HG03045 (cell line): ENCODE measurements at regions not wholly inside any gene's neighbourhood (a gene's known extent, or its start where the extent isn't known, plus 50 kb on each side); places are given as distances from the start of the nearest gene placed in this dataset.

Source experiments
- ATAC-seq: cut with Tn5 transposase; IDR thresholded peaks from one replicate; pipeline ENCODE4 v1.9.1; 2021; ENCODE audit warnings: mild to moderate bottlenecking, moderate library complexity; ENCODE audit not compliant: unreplicated experiment

- no peak for ATAC-seq
These were observed 1381.5 kb upstream of the CELF2 start for GRCh38 chr10:9636216-9636615.

- ATAC-seq: no peak
These were observed 1373.9 kb upstream of the CELF2 start for GRCh38 chr10:9643782-9644181.

GRCh38 chr10:9645404-9645803, 1372.3 kb upstream of the CELF2 start:
- no peak for ATAC-seq

DNA sequence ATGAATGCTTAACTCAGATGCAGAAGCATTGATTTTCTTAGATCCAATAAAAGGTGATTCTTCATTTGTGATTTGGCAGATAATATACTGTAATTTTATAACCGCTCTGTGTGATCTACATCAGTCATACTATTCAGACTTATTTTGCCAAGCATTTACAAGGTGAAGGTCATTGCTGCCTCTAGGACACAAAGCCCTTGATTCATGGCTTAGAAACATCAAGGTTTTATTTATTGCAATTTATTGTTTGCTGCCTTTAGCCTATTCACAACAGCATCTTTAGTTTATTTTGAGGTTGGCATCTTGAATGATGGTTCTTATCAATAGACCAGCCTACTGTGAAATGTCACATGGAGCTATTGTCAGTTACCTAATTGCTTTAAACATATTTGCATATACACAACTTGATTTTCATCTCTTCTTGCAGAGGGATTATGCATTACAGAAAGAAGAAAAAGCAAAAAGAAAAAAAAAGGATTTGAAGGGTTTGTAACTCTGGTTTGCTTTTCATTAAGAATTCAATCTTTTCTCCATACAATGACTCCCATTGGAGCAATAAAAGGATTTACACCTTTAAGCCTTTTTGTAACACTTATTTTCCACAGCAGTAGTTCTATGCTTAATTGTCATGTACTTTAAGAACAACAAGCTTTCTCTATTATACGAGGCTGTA, 1371.6 kb upstream of the CELF2 start:
- ATAC-seq: no peak

- ATAC-seq: no peak
These were observed 1363.4 kb upstream of the CELF2 start for GRCh38 chr10:9654261-9654660.

GRCh38 chr10:9656386-9656785, 1361.3 kb upstream of the CELF2 start:
- no peak for ATAC-seq

DNA sequence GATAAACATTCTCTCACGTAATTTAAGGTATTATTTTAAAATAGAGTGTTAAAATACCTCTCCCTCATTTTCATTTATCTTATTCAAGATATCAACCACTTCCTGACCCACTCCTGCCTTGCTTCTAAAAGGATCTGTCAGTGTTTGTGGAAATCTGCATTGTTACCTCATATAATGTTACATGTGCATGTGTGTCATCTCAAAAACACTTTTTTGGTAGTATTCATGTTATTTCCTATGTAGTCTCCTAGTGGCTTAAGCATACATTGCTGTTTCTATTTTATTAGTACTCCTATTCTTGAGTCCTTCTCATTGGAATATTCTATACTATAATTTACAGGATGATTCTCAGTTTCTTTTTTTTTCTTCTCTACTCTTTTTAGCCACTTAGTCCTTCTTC, 1360.7 kb upstream of the CELF2 start:
- ATAC-seq: no peak

DNA sequence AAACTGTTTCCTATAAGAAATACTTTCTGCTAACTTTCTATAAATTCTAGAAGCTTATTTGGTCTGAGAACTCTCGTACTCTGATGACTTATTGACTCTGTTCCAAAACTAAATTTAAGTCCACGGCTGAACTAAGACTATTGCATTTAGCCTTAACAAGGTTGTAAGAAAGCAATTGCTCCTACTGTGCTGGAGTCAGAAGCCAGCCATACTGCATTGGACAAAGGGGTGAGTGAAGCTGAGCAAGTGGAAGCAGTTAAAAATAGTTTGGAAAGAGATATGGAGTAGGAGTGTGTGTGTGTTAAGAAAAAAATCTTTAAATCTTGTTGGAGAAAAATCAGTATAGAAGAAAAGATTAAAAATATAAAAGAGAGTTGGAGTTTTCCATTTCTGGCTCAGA, 1360.1 kb upstream of the CELF2 start:
- no peak for ATAC-seq

- no peak for ATAC-seq
These were observed 1349.3 kb upstream of the CELF2 start for GRCh38 chr10:9668411-9668810.

- no peak for ATAC-seq
These were observed 1346.8 kb upstream of the CELF2 start for GRCh38 chr10:9670911-9671310.

- no peak for ATAC-seq
These were observed 1336.0 kb upstream of the CELF2 start for GRCh38 chr10:9681655-9682054.

DNA sequence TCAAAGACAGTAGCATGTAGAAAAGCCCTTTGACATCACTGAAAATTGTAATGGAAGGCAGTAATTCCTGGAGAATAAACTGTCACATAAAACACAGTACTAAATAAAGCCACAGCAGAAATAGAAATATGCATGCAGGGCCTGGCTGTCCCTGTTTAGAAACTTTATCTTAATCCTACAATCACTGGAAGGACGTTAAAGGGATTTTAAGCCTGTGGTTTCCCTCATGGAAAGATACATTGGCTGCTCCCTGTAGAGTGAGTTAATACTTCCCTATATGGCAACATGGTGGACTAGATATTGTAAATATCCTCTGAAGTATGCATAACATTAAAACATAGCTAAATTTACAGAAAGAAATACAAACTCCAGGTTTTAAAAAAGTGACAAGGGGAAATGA, 1334.9 kb upstream of the CELF2 start:
- no peak for ATAC-seq

DNA sequence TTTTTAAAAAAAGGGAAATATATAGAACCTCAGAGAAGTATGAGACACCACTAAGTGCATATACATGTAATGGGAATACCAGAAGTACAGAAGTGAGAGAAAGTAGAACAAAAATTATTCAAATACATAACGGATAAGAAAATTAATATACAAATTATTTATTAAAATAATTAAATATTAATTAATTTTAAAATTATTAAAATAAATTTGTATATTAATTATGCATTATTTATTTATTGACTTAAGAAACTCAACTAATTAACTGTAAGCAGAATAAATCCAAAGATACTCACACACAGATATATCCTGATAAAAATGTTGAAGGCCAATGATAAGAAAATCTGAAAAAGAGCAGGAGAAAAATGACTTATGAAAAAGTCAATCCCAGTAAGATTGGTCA, 1333.5 kb upstream of the CELF2 start:
- ATAC-seq: no peak

GRCh38 chr10:9685596-9685995, 1332.1 kb upstream of the CELF2 start:
- no peak for ATAC-seq

DNA sequence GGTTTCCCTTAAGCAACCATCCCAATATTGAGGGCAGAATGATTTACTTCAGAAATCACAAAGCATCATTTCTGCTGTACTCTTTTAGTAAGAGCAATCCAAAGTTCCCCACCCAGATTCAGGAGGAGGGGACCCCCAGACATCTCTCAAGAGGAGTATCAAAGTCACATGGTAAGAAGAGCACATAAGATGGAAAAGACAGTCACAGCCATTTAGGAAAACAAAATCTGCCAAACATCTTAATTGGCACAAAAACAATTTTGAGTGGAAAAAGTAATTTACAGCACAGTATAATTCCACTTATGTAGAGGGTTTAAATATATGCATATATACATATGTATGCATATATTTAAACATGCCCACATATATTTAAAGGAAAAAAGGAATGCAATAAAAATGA, 1329.0 kb upstream of the CELF2 start:
- ATAC-seq: no peak

DNA sequence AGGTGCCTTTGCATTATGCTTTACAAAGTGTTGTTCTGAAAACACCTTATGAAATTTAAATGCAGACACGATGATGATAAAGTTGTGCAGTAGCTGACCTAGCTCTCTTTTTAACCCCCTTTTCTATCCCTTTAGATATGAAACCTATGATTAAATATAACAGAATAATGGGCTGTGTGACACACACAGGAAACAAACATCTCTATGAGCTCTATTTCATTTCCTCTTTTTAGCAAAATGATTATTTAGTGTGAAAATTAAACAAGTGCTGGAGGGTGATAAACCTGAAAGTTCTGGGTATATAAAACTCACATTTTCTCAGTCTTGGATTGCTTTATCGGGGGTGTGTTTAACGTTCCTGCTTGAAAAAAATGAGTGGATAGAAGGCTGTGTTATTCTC, 1310.5 kb upstream of the CELF2 start:
- ATAC-seq: no peak

DNA sequence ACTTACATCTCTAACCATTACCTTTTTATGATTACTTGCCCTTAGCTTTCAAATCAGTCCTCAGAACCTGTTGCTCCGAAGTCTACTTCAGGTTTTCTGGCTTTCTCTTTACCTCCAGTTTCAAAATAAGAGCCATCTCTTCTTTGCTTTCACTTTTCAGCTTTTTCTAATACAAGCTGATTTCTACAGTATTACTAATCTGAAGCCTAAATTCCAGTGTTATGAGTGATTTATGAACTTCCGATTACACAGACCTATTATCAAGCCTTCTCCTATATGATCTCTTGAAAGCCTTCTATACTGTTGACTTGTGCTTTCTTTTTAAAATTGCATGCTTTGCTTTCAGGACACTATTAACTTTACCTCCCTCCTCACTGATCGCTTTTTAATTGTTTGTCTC, 1307.8 kb upstream of the CELF2 start:
- ATAC-seq: no peak

DNA sequence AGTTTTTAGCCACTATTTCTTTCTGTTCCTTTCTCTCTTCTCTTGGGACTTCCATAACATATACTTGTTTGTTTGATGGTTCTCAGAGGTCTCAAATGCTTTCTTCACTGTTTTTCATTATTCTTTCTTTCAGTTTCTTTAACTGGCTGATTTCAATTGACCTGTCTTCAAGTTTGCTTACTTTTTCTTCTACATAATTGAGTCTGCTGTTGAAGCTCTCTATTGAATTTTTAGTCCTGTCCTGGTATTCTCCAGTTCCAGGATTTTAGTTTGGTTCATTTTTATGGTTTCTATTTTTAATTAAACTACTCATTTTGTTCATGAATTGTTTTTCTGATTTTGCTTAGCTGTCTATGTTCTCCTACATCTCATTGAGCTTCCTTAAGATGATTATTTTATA, 1305.3 kb upstream of the CELF2 start:
- no peak for ATAC-seq

GRCh38 chr10:9719246-9719645, 1298.4 kb upstream of the CELF2 start:
- no peak for ATAC-seq

DNA sequence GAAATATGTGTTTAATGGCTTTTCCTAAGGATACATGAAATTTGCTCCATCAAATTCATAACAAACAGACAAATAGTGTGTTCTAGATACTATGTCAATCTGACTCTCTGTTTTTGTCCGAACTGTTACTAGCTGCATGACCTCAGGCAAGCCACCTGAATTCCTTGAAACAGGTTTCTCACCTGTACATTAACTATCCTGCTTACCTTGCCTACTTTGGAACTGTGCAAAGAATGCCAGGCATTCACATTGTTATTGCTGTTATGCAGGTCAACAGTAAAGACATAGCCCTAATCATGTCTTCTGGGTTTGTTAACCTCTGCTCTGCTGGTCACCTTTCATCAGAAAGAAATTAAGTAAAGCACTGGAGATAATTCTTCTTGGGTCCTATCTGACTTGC, 1283.9 kb upstream of the CELF2 start:
- no peak for ATAC-seq

DNA sequence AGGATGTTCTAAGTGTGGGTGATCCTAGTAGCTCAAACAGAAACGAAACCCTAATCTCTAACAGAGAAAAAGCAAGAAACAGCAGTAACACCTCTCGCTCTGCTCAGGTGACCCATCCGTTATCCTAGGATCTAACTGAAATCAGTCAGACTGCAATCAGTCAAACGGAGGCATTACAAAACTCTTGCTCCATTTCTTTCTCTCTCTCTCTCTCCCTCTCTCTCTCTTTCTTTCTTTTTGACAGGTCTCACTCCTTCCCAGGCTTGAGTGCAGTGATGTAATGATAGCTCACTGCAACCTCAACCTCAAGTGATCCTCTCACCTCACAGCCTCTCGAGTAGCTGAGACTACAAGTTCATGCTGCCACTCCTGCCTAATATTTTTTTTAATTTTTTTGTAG, 1283.5 kb upstream of the CELF2 start:
- ATAC-seq: no peak

DNA sequence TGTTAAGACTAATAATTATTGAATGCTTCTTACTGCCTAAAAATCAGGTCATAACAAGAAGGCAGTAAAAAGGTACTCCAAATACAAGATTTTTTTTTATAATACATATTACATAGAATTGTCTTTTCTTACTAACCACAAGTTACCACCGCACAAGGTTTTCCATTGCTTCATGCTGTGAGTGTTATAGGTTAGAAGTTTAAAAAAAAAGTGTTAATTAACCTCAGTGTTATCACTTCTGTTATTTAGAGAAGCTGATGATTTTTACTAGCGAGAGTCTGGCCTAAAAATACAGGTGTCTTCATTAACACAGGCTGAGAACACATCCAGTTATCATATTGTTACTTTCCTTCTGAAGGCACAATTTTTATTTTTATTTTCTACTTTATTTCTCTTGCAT, 1281.9 kb upstream of the CELF2 start:
- ATAC-seq: no peak

DNA sequence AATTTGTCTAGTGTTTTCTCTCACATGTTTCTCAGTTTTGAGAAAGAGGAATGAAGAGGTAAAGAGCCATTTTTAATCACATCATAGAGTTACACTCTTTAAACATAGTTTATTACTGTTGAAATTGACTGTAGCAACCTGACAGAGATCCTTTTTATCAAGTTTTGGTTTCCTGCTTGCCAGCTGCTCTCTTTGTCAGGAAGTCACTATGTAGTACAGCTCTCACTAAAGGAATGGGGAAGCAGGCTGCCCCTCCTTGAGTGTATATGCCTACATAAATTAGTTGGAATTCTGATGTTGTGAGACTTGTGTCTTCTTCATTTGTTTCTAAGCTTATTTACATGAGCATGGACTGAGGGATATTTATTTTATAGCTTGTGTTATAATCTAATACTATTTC, 1274.0 kb upstream of the CELF2 start:
- no peak for ATAC-seq

GRCh38 chr10:9745158-9745557, 1272.5 kb upstream of the CELF2 start:
- no peak for ATAC-seq
